Parathyroid adenoma (tissue), 2 donors: ENCODE measurements at regions not wholly inside any gene's neighbourhood (a gene's known extent, or its start where the extent isn't known, plus 50 kb on each side); places are given as distances from the start of the nearest gene placed in this dataset.

Experiments used
- H2AFZ ChIP-seq: fragments of 300-600 bp; sonication (generic); one replicate; pipeline ENCODE4 v1.7.0; 2017; ENCODE audit warnings: antibody characterized with exemption, mild to moderate bottlenecking
- H3K27ac ChIP-seq: fragments of 300-600 bp; sonication (generic); one replicate; pipeline ENCODE4 v1.7.0; 2017
- H3K27me3 ChIP-seq: fragments of 300-600 bp; sonication (generic); one replicate; pipeline ENCODE4 v1.7.0; 2017; ENCODE audit warnings: low read length; ENCODE audit not compliant: control insufficient read depth, insufficient read depth
- H3K36me3 ChIP-seq: fragments of 300-600 bp; sonication (generic); one replicate; pipeline ENCODE4 v1.7.0; 2017; ENCODE audit warnings: low read length; ENCODE audit not compliant: control insufficient read depth, insufficient read depth
- H3K4me1 ChIP-seq: fragments of 300-600 bp; sonication (generic); one replicate; pipeline ENCODE4 v1.7.0; 2017; ENCODE audit warnings: control low read depth
- H3K4me2 ChIP-seq: fragments of 300-600 bp; sonication (generic); one replicate; pipeline ENCODE4 v1.7.0; 2017; ENCODE audit warnings: low read length
- H3K4me3 ChIP-seq: fragments of 300-600 bp; sonication (generic); one replicate; pipeline ENCODE4 v1.7.0; 2017; ENCODE audit warnings: low read depth, low read length
- H3K79me2 ChIP-seq: fragments of 300-600 bp; sonication (generic); one replicate; pipeline ENCODE4 v1.7.0; 2017; ENCODE audit warnings: control low read depth
- H3K9ac ChIP-seq: fragments of 300-600 bp; sonication (generic); one replicate; pipeline ENCODE4 v1.7.0; 2017; ENCODE audit warnings: mild to moderate bottlenecking
- H3K9me3 ChIP-seq: fragments of 300-600 bp; sonication (generic); one replicate; pipeline ENCODE4 v1.7.0; 2017; ENCODE audit warnings: low read length; ENCODE audit not compliant: control insufficient read depth
- CTCF ChIP-seq: fragments of 300-600 bp; sonication (generic); IDR thresholded peaks from one replicate; pipeline ENCODE4 v1.7.0; 2017; ENCODE audit warnings: antibody characterized with exemption, mild to moderate bottlenecking
- donor health status: primary hyperparathyroidism.

- no peak overlapping the region for H3K4me3 ChIP-seq
- no peaks in the 10 kb centered on the region for H3K27me3 ChIP-seq
- H3K4me1 ChIP-seq = no peaks in the 10 kb centered on the region
- no peak overlapping the region for H3K9ac ChIP-seq
- H2AFZ ChIP-seq = no peak overlapping the region
- H3K36me3 ChIP-seq = no peaks in the 10 kb centered on the region
- no peak overlapping the region for H3K27ac ChIP-seq
- H3K9me3 ChIP-seq = no peaks in the 10 kb centered on the region
- H3K4me2 ChIP-seq = no peak overlapping the region
- no peak for TF ChIP-seq CTCF
- H3K79me2 ChIP-seq = no peaks in the 10 kb centered on the region
Observed at GRCh38 chr6:132058975-132059374, 107.8 kb upstream of the CCN2 start.

- Histone ChIP-seq H3K79me2 (no peaks in the 10 kb centered on the region), H3K4me2 (no peak overlapping the region), H3K36me3 (no peaks in the 10 kb centered on the region), H3K4me1 (no peaks in the 10 kb centered on the region), H3K4me3 (no peak overlapping the region), H3K9me3 (no peaks in the 10 kb centered on the region), H3K27ac (no peak overlapping the region), H2AFZ (no peak overlapping the region), H3K9ac (no peak overlapping the region), H3K27me3 (no peaks in the 10 kb centered on the region)
- TF ChIP-seq CTCF = no peak
Observed at GRCh38 chr6:132054525-132054924, 103.4 kb upstream of the CCN2 start.

GRCh38 chr6:132053511-132053910 is 102.3 kb upstream of the CCN2 start:
- H3K4me1 ChIP-seq = no peaks in the 10 kb centered on the region
- no peak for TF ChIP-seq CTCF
- H3K36me3 ChIP-seq = no peaks in the 10 kb centered on the region
- H3K9me3 ChIP-seq = no peaks in the 10 kb centered on the region
- no peaks in the 10 kb centered on the region for H3K79me2 ChIP-seq
- H3K4me3 ChIP-seq = no peak overlapping the region
- H3K27me3 ChIP-seq = no peaks in the 10 kb centered on the region
- H2AFZ ChIP-seq = no peak overlapping the region
- no peak overlapping the region for H3K4me2 ChIP-seq
- no peak overlapping the region for H3K27ac ChIP-seq
- H3K9ac ChIP-seq = no peak overlapping the region

GRCh38 chr6:132052096-132052495 is 100.9 kb upstream of the CCN2 start:
- Histone ChIP-seq H3K79me2 (no peaks in the 10 kb centered on the region), H3K27ac (no peak overlapping the region), H3K4me1 (no peaks in the 10 kb centered on the region), H3K9ac (no peak overlapping the region), H3K9me3 (no peaks in the 10 kb centered on the region), H3K4me2 (no peak overlapping the region), H3K36me3 (no peaks in the 10 kb centered on the region), H3K4me3 (no peak overlapping the region), H2AFZ (no peak overlapping the region), H3K27me3 (no peaks in the 10 kb centered on the region)
- no peak for TF ChIP-seq CTCF

- Histone ChIP-seq H2AFZ (no peak overlapping the region), H3K36me3 (no peaks in the 10 kb centered on the region), H3K9me3 (no peaks in the 10 kb centered on the region), H3K4me2 (no peak overlapping the region), H3K79me2 (no peaks in the 10 kb centered on the region), H3K27me3 (no peaks in the 10 kb centered on the region), H3K4me1 (no peaks in the 10 kb centered on the region), H3K4me3 (no peak overlapping the region), H3K27ac (no peak overlapping the region), H3K9ac (no peak overlapping the region)
- no peak for TF ChIP-seq CTCF
Observed at GRCh38 chr6:132045877-132046276, 94.7 kb upstream of the CCN2 start.
